HG02759 (cell line): ENCODE measurements at regions not wholly inside any gene's neighbourhood (a gene's known extent, or its start where the extent isn't known, plus 50 kb on each side); places are given as distances from the start of the nearest gene placed in this dataset.
"Not testable (repeated sequence)": the region's sequence is repeated elsewhere in the genome, so short reads cannot be mapped to it uniquely, and the experiment has no call there.

Experiments
- ATAC-seq: cut with Tn5 transposase; IDR thresholded peaks from one replicate; pipeline ENCODE4 v1.9.1; 2021; ENCODE audit warnings: mild to moderate bottlenecking, moderate library complexity; ENCODE audit not compliant: unreplicated experiment

- ATAC-seq: no peak
Measured at GRCh38 chr9:86634501-86634900, 280.3 kb upstream of the TUT7 start.

GRCh38 chr9:86633945-86634344 is 279.7 kb upstream of the TUT7 start:
- ATAC-seq: no peak

- ATAC-seq: no peak
Measured at GRCh38 chr9:86632537-86632936, 278.3 kb upstream of the TUT7 start.

GRCh38 chr9:86629530-86629929 is 275.3 kb upstream of the TUT7 start:
- ATAC-seq: no peak

GRCh38 chr9:86626802-86627201 is 272.6 kb upstream of the TUT7 start:
- no peak for ATAC-seq

GRCh38 chr9:86624630-86625029 is 270.4 kb upstream of the TUT7 start:
- ATAC-seq: no peak

- ATAC-seq: no peak
Measured at GRCh38 chr9:86614871-86615849, 260.9 kb upstream of the TUT7 start.

- ATAC-seq: no peak
Measured at GRCh38 chr9:86613943-86614342, 259.7 kb upstream of the TUT7 start.

- ATAC-seq: not testable (repeated sequence)
Measured at GRCh38 chr9:86611534-86611933, 257.3 kb upstream of the TUT7 start.

GRCh38 chr9:86605303-86605702 is 251.1 kb upstream of the TUT7 start:
- ATAC-seq: no peak

- ATAC-seq: no peak
Measured at GRCh38 chr9:86604741-86605140, 250.5 kb upstream of the TUT7 start.

GRCh38 chr9:86602715-86603114 is 248.5 kb upstream of the TUT7 start:
- ATAC-seq: no peak

- no peak for ATAC-seq
Measured at GRCh38 chr9:86601697-86602096, 247.5 kb upstream of the TUT7 start.

GRCh38 chr9:86600977-86601376 is 246.8 kb upstream of the TUT7 start:
- no peak for ATAC-seq

GRCh38 chr9:86600291-86600690 is 246.1 kb upstream of the TUT7 start:
- ATAC-seq: no peak

- ATAC-seq: no peak
Measured at GRCh38 chr9:86599561-86599960, 245.4 kb upstream of the TUT7 start.

GRCh38 chr9:86598411-86599239 is 244.4 kb upstream of the TUT7 start:
- ATAC-seq: no peak

GRCh38 chr9:86594724-86595123 is 240.5 kb upstream of the TUT7 start:
- ATAC-seq: no peak

GRCh38 chr9:86591472-86591871 is 237.3 kb upstream of the TUT7 start:
- no peak for ATAC-seq

- ATAC-seq: no peak
Measured at GRCh38 chr9:86589730-86590129, 235.5 kb upstream of the TUT7 start.

GRCh38 chr9:86589273-86589672 is 235.1 kb upstream of the TUT7 start:
- no peak for ATAC-seq

GRCh38 chr9:86586144-86586494 is 231.9 kb upstream of the TUT7 start:
- no peak for ATAC-seq
